ENCODE measurements at regions not wholly inside any gene's neighbourhood (a gene's known extent, or its start where the extent isn't known, plus 50 kb on each side); places are given as distances from the start of the nearest gene placed in this dataset.

GRCh38 chr6:14965424-14966075 is 280.3 kb upstream of the JARID2 start:
- 82% methylated on average over 10 of the region's 10 CpGs for WGBS

GRCh38 chr6:14966096-14966905 is 279.6 kb upstream of the JARID2 start:
- Histone ChIP-seq H3K36me3 (ENCODE audit: insufficient read depth) (no peaks in the 10 kb centered on the region), H3K4me3 (ENCODE audit: low read depth, low read length) (no peak overlapping the region), H3K4me1 (ENCODE audit: insufficient read depth) (no peaks in the 10 kb centered on the region), H3K27ac (ENCODE audit: low read depth) (no peak overlapping the region)
- no peak for DNase-seq (ENCODE audit: extremely low spot score)
- 86% methylated on average over 8 of the region's 8 CpGs for WGBS

More at GRCh38 chr6:14965424-14966075, 280.3 kb upstream of the JARID2 start:
- H3K36me3 ChIP-seq (ENCODE audit: insufficient read depth) = no peaks in the 10 kb centered on the region
- no peak overlapping the region for H3K27ac ChIP-seq (ENCODE audit: low read depth)
- H3K4me3 ChIP-seq (ENCODE audit: low read depth, low read length) = no peak overlapping the region
- H3K4me1 ChIP-seq (ENCODE audit: insufficient read depth) = no peaks in the 10 kb centered on the region
- no peak for DNase-seq (ENCODE audit: extremely low spot score)

GRCh38 chr6:14966906-14967711 is 278.8 kb upstream of the JARID2 start:
- Histone ChIP-seq H3K4me3 (ENCODE audit: low read depth, low read length) (no peak overlapping the region), H3K36me3 (ENCODE audit: insufficient read depth) (no peaks in the 10 kb centered on the region), H3K27ac (ENCODE audit: low read depth) (no peak overlapping the region), H3K4me1 (ENCODE audit: insufficient read depth) (no peaks in the 10 kb centered on the region)
- DNase-seq (ENCODE audit: extremely low spot score) = no peak
- 88% methylated on average over 5 of the region's 5 CpGs for WGBS

- no peaks in the 10 kb centered on the region for H3K4me1 ChIP-seq (ENCODE audit: insufficient read depth)
- WGBS = 96% methylated on average over 2 of the region's 2 CpGs
- no peaks in the 10 kb centered on the region for H3K36me3 ChIP-seq (ENCODE audit: insufficient read depth)
- no peak overlapping the region for H3K4me3 ChIP-seq (ENCODE audit: low read depth, low read length)
- no peak overlapping the region for H3K27ac ChIP-seq (ENCODE audit: low read depth)
- DNase-seq (ENCODE audit: extremely low spot score) = no peak
These were observed 277.7 kb upstream of the JARID2 start for GRCh38 chr6:14968056-14968637.

GRCh38 chr6:14969126-14969525 is 276.7 kb upstream of the JARID2 start:
- H3K36me3 ChIP-seq (ENCODE audit: insufficient read depth) = no peaks in the 10 kb centered on the region
- H3K4me1 ChIP-seq (ENCODE audit: insufficient read depth) = no peaks in the 10 kb centered on the region
- H3K4me3 ChIP-seq (ENCODE audit: low read depth, low read length) = no peak overlapping the region
- no peak for DNase-seq (ENCODE audit: extremely low spot score)
- no peak overlapping the region for H3K27ac ChIP-seq (ENCODE audit: low read depth)

GRCh38 chr6:14972379-14973067 is 273.3 kb upstream of the JARID2 start:
- H3K4me3 ChIP-seq (ENCODE audit: low read depth, low read length) = no peak overlapping the region
- no peak overlapping the region for H3K27ac ChIP-seq (ENCODE audit: low read depth)
- no peaks in the 10 kb centered on the region for H3K4me1 ChIP-seq (ENCODE audit: insufficient read depth)
- no peaks in the 10 kb centered on the region for H3K36me3 ChIP-seq (ENCODE audit: insufficient read depth)
- WGBS = 86% methylated on average over 4 of the region's 4 CpGs
- no peak for DNase-seq (ENCODE audit: extremely low spot score)

GRCh38 chr6:14974372-14974771 is 271.5 kb upstream of the JARID2 start:
- H3K4me3 ChIP-seq (ENCODE audit: low read depth, low read length) = no peak overlapping the region
- no peaks in the 10 kb centered on the region for H3K4me1 ChIP-seq (ENCODE audit: insufficient read depth)
- WGBS = 97% methylated on average over 1 of the region's 1 CpG
- H3K36me3 ChIP-seq (ENCODE audit: insufficient read depth) = no peaks in the 10 kb centered on the region
- H3K27ac ChIP-seq (ENCODE audit: low read depth) = no peak overlapping the region
- DNase-seq (ENCODE audit: extremely low spot score) = no peak

- Histone ChIP-seq H3K27ac (ENCODE audit: low read depth) (no peak overlapping the region), H3K4me1 (ENCODE audit: insufficient read depth) (no peaks in the 10 kb centered on the region), H3K36me3 (ENCODE audit: insufficient read depth) (no peaks in the 10 kb centered on the region), H3K4me3 (ENCODE audit: low read depth, low read length) (no peak overlapping the region)
- DNase-seq (ENCODE audit: extremely low spot score) = no peak
- WGBS = 87% methylated on average over 4 of the region's 4 CpGs
These were observed 270.9 kb upstream of the JARID2 start for GRCh38 chr6:14974792-14975470.

- Histone ChIP-seq H3K36me3 (ENCODE audit: insufficient read depth) (no peaks in the 10 kb centered on the region), H3K27ac (ENCODE audit: low read depth) (no peak overlapping the region), H3K4me3 (ENCODE audit: low read depth, low read length) (no peak overlapping the region), H3K4me1 (ENCODE audit: insufficient read depth) (no peaks in the 10 kb centered on the region)
- DNase-seq (ENCODE audit: extremely low spot score) = no peak
- WGBS = 47% methylated on average over 4 of the region's 4 CpGs
These were observed 270.4 kb upstream of the JARID2 start for GRCh38 chr6:14975471-14975817.

GRCh38 chr6:14977747-14978382 is 268.0 kb upstream of the JARID2 start:
- Histone ChIP-seq H3K36me3 (ENCODE audit: insufficient read depth) (no peaks in the 10 kb centered on the region), H3K4me1 (ENCODE audit: insufficient read depth) (no peaks in the 10 kb centered on the region), H3K27ac (ENCODE audit: low read depth) (no peak overlapping the region), H3K4me3 (ENCODE audit: low read depth, low read length) (no peak overlapping the region)
- DNase-seq (ENCODE audit: extremely low spot score) = no peak
- 96% methylated on average over 1 of the region's 1 CpG for WGBS

GRCh38 chr6:14981960-14982359 is 263.9 kb upstream of the JARID2 start:
- Histone ChIP-seq H3K4me3 (ENCODE audit: low read depth, low read length) (no peak overlapping the region), H3K27ac (ENCODE audit: low read depth) (no peak overlapping the region), H3K36me3 (ENCODE audit: insufficient read depth) (no peaks in the 10 kb centered on the region), H3K4me1 (ENCODE audit: insufficient read depth) (no peaks in the 10 kb centered on the region)
- 86% methylated on average over 8 of the region's 8 CpGs for WGBS
- DNase-seq (ENCODE audit: extremely low spot score) = no peak

- DNase-seq (ENCODE audit: extremely low spot score) = no peak
- no peak overlapping the region for H3K27ac ChIP-seq (ENCODE audit: low read depth)
- H3K4me1 ChIP-seq (ENCODE audit: insufficient read depth) = no peaks in the 10 kb centered on the region
- no peak overlapping the region for H3K4me3 ChIP-seq (ENCODE audit: low read depth, low read length)
- WGBS = 54% methylated on average over 5 of the region's 5 CpGs
- no peaks in the 10 kb centered on the region for H3K36me3 ChIP-seq (ENCODE audit: insufficient read depth)
These were observed 262.0 kb upstream of the JARID2 start for GRCh38 chr6:14983599-14984518.

Data from urinary bladder (tissue), 3 donors.